Astrocyte of the spinal cord (primary cell): ENCODE measurements at regions not wholly inside any gene's neighbourhood (a gene's known extent, or its start where the extent isn't known, plus 50 kb on each side); places are given as distances from the start of the nearest gene placed in this dataset.

Experiments
- DNase-seq: peaks from one replicate; pipeline ENCODE4 v3.0.0; 2011; ENCODE audit warnings: low read depth, low spot score
- H3K4me3 ChIP-seq: 2 replicates; pipeline ENCODE4 v1.5.1; 2011; ENCODE audit warnings: low read depth, mild to moderate bottlenecking, low read length, moderate library complexity
- CTCF ChIP-seq: IDR thresholded peaks from 2 replicates; pipeline ENCODE4 v1.5.1; 2012; ENCODE audit warnings: low read depth, mild to moderate bottlenecking, low read length, inconsistent platforms
- in situ Hi-C: cut with HindIII; loops from 2 replicates; pipeline ENCODE4 v1.10.0; 2017; ENCODE audit warnings: low sequenced_read_pairs

GRCh38 chr4:123836851-123837595 is 440.4 kb downstream of the SPRY1 start:
- H3K4me3 ChIP-seq: no peak overlapping the region
- peak; percentile 38 for DNase-seq
- in situ Hi-C loops: no loop called here
- TF ChIP-seq CTCF: no peak

GRCh38 chr4:123838474-123838873 is 441.9 kb downstream of the SPRY1 start:
- no peak for TF ChIP-seq CTCF
- in situ Hi-C loops: no loop called here
- H3K4me3 ChIP-seq: no peak overlapping the region
- no peak for DNase-seq

- TF ChIP-seq CTCF: no peak
- DNase-seq: no peak
- in situ Hi-C loops: no loop called here
- H3K4me3 ChIP-seq: no peak overlapping the region
Measured at GRCh38 chr4:123840197-123840596, 443.6 kb downstream of the SPRY1 start.

GRCh38 chr4:123841447-123842121 is 445.0 kb downstream of the SPRY1 start:
- in situ Hi-C loops: no loop called here
- DNase-seq: no peak
- no peak overlapping the region for H3K4me3 ChIP-seq
- TF ChIP-seq CTCF: no peak

- H3K4me3 ChIP-seq: no peak overlapping the region
- no peak for DNase-seq
Measured at GRCh38 chr4:123843137-123843536, 446.5 kb downstream of the SPRY1 start.

GRCh38 chr4:123844374-123844773 is 447.8 kb downstream of the SPRY1 start:
- in situ Hi-C loops: no loop called here
- TF ChIP-seq CTCF: no peak
- no peak for DNase-seq
- H3K4me3 ChIP-seq: no peak overlapping the region

More at GRCh38 chr4:123843137-123843536, 446.5 kb downstream of the SPRY1 start:
- TF ChIP-seq CTCF: no peak
- in situ Hi-C loops: no loop called here
